Pancreas (tissue), 10 donors: ENCODE measurements at regions not wholly inside any gene's neighbourhood (a gene's known extent, or its start where the extent isn't known, plus 50 kb on each side); places are given as distances from the start of the nearest gene placed in this dataset.
"Not testable (repeated sequence)": the region's sequence is repeated elsewhere in the genome, so short reads cannot be mapped to it uniquely, and the experiment has no call there.

ENCODE experiments used
- ATAC-seq, 4 donors: fragments of 200-7000 bp; cut with Tn5 transposase; one replicate each; pipeline versions ENCODE4 v1.8.0 to v1.9.1; 2020; ENCODE audit warnings: mild to moderate bottlenecking in 4 of 4, moderate library complexity in 4 of 4
- DNase-seq, 6 donors: peaks; one replicate each; pipeline ENCODE4 v3.0.0-alpha.2; 2020
- FAIRE-seq: peaks from 2 replicates; lab custom pipeline; 2012; peaks lifted over from hg19 to GRCh38; lab: Jason Lieb, UNC
- H3K27ac ChIP-seq, 4 donors: fragments of 200-600 bp; sonication (generic); 1 replicate in 3 of 4; 2 replicates in 1 of 4; pipeline versions ENCODE4 v1.5.0 to v1.8.0; 2020
- H3K27me3 ChIP-seq, 4 donors: fragments of 200-600 bp; one replicate each; pipeline ENCODE4 v1.8.0; 2021
- H3K36me3 ChIP-seq, 3 donors: fragments of 200-600 bp; sonication (generic) in 1 of 3; one replicate each; pipeline versions ENCODE4 v1.5.0 to v1.8.0; 2020 to 2021
- H3K4me1 ChIP-seq, 3 donors: fragments of 200-600 bp; one replicate each; pipeline ENCODE4 v1.8.0; 2021
- H3K4me3 ChIP-seq, 4 donors: fragments of 200-600 bp; sonication (generic) in 2 of 4; one replicate each; pipeline versions ENCODE4 v1.5.0 to v1.8.0; 2020 to 2021
- H3K9me3 ChIP-seq, 4 donors: fragments of 200-600 bp; one replicate each; pipeline ENCODE4 v1.8.0; 2021
- CTCF ChIP-seq, 4 donors: fragments of 200-600 bp; sonication (generic) in 3 of 4; IDR thresholded peaks; one replicate each; pipeline versions ENCODE4 v1.5.0 to v1.8.0; 2021; ENCODE audit warnings: antibody characterized with exemption in 4 of 4
- WGBS, 2 donors: extraction: QIAGEN DNeasy Blood & Tissue Kit; methylation state at CpG; one replicate each; pipeline ENCODE4 v1.1.7; 2013; 5-methylcytosine and 5-hydroxymethylcytosine counted together
- intact Hi-C, 3 donors: fragments of 100-400 bp; cut with DNase I; formaldehyde crosslinking; loops; one replicate each; pipeline versions ENCODE4 v1.11.1 to v1.14.2; 2022
- donor health status: healthy with polysubstance abuse.
- donor health status: DM: no; HTN: no; CAD: no; lungs with moderate emphysema.
- donor health status: DM: no; HTN: no; CAD: no.
- donor health status: control.
- donor health status: control.
- donor health status: Bipolar disorder and iron deficiency.
- donor health status: DM: yes; HTN: yes; CAD: no.
- donor health status: DM: no; HTN: no; CAD: no.
- donor health status: DM: no; HTN: no; CAD: no.
- donor health status: DM: yes; HTN: yes; CAD: no.

DNA sequence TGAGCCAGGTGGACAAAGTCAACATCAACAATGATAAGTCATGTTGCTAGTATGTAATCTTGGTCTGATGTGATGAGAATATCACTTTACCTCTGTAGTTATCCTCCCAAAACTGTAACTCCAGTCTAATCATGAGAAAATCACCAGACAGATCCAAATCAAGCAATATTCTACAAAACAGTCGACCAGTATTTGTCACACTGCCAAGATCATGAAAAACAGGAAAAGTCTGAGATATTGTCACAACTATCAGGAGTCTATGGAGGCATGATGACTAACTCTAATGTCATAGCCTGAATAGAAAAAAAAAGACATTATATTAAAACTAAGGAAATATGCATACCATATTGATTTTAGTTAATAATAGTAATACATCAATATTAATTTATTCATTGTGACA, 1883.3 kb upstream of the CELF4 start:
- Histone ChIP-seq H3K36me3 (no peaks in the 10 kb centered on the region), H3K27ac (no peak overlapping the region), H3K27me3 (no peaks in the 10 kb centered on the region), H3K4me3 (no peak overlapping the region), H3K9me3 (no peaks in the 10 kb centered on the region), H3K4me1 (peaks cover 0 to 8% (median 7%) of the 10 kb centered on the region in 3 donors)
- 51 to 57% methylated on average over 1 of the region's 1 CpG for WGBS, 2 donors
- TF ChIP-seq CTCF (IDR thresholded peaks at IDR 0.05): no peak
- intact Hi-C loops: no loop called here
- FAIRE-seq: no peak
- DNase-seq: no peak
- no peak for ATAC-seq

GRCh38 chr18:39444957-39445356, 1879.4 kb upstream of the CELF4 start:
- DNase-seq, intact Hi-C loops, H3K27ac ChIP-seq, ATAC-seq, H3K36me3 ChIP-seq, H3K4me1 ChIP-seq, H3K9me3 ChIP-seq, H3K4me3 ChIP-seq, FAIRE-seq, H3K27me3 ChIP-seq: not testable (repeated sequence)
- WGBS, 2 donors: 78 to 88% methylated on average over 2 of the region's 2 CpGs

GRCh38 chr18:39441648-39442047, 1876.0 kb upstream of the CELF4 start:
- DNase-seq (no peak), FAIRE-seq (no peak), ATAC-seq (no peak)
- no peak overlapping the region for H3K4me3 ChIP-seq
- no peaks in the 10 kb centered on the region for H3K9me3 ChIP-seq
- no peaks in the 10 kb centered on the region for H3K27me3 ChIP-seq
- no peak overlapping the region for H3K27ac ChIP-seq
- intact Hi-C loops: no loop called here
- WGBS, 2 donors: 72 to 83% methylated on average over 2 of the region's 2 CpGs
- TF ChIP-seq CTCF (IDR thresholded peaks at IDR 0.05): no peak
- no peaks in the 10 kb centered on the region for H3K4me1 ChIP-seq
- no peaks in the 10 kb centered on the region for H3K36me3 ChIP-seq

GRCh38 chr18:39435996-39436395, 1870.4 kb upstream of the CELF4 start:
- intact Hi-C loops: no loop called here
- 32 to 38% methylated on average over 1 of the region's 1 CpG for WGBS, 2 donors
- ATAC-seq (no peak), FAIRE-seq (no peak), DNase-seq (no peak)
- Histone ChIP-seq H3K27ac (no peak overlapping the region), H3K36me3 (no peaks in the 10 kb centered on the region), H3K27me3 (no peaks in the 10 kb centered on the region), H3K9me3 (no peaks in the 10 kb centered on the region), H3K4me3 (no peak overlapping the region), H3K4me1 (no peaks in the 10 kb centered on the region)
- TF ChIP-seq CTCF (IDR thresholded peaks at IDR 0.05): no peak

DNA sequence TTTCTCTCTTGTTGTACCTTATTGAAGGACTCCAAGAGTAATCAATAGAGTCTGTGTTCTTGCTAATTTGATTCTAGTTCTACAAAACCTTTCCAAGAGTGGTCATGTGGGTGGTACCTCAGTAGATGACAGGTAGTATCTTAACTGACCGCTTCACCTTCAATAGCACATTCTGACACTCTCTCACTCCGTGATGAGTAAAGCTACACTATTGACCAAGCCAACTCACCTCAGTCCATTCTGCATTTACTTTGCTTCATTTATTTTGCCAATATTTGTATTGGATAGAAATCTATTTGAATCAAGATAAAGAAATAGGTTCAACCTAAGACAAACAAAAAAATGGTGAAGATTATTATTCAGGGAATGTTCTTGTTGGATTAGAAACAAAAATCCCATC, 1869.6 kb upstream of the CELF4 start:
- intact Hi-C loops: no loop called here
- FAIRE-seq (no peak), ATAC-seq (no peak), DNase-seq (no peak)
- no peaks in the 10 kb centered on the region for H3K9me3 ChIP-seq
- TF ChIP-seq CTCF (IDR thresholded peaks at IDR 0.05): no peak
- H3K4me3 ChIP-seq: no peak overlapping the region
- H3K27me3 ChIP-seq: no peaks in the 10 kb centered on the region
- H3K4me1 ChIP-seq: no peaks in the 10 kb centered on the region
- WGBS, 2 donors: 53 to 58% methylated on average over 2 of the region's 2 CpGs
- no peak overlapping the region for H3K27ac ChIP-seq
- H3K36me3 ChIP-seq: no peaks in the 10 kb centered on the region
